Caco-2 (cell line): ENCODE measurements at regions not wholly inside any gene's neighbourhood (a gene's known extent, or its start where the extent isn't known, plus 50 kb on each side); places are given as distances from the start of the nearest gene placed in this dataset.

Source experiments
- BruUV-seq: library from RNA; stranded (reverse); fragments of 400-500 nt; replicated peaks from 2 replicates; lab custom pipeline; 2021; lab: Mats Ljungman, UMichigan
- CTCF ChIA-PET: fragments of 300-600 bp; sonication (Branson Sonifier 250); formaldehyde crosslinking; loops from one replicate; lab custom pipeline; 2022; ENCODE audit warnings: antibody characterized with exemption; lab: Charles Lee
- POLR2A ChIA-PET: fragments of 300-600 bp; sonication (Branson Sonifier 250); formaldehyde crosslinking; loops from one replicate; lab custom pipeline; 2022; ENCODE audit warnings: antibody characterized with exemption; lab: Charles Lee
- DNase-seq, 2 experiments: peaks; one replicate each; pipeline versions ENCODE4 v3.0.0 to v3.0.0-alpha.2; 2020 to 2022
- H3K27me3 ChIP-seq: replicated peaks from 2 replicates; pipeline ENCODE4 v1.6.0; 2011; ENCODE audit warnings: low read length; ENCODE audit not compliant: control insufficient read depth, insufficient read depth
- H3K36me3 ChIP-seq: 2 replicates; pipeline ENCODE4 v1.5.1; 2011; ENCODE audit warnings: low read length; ENCODE audit not compliant: control insufficient read depth, insufficient read depth
- H3K4me1 ChIP-seq: fragments of 250-450 bp; sonication (Bioruptor Pico); 2 replicates; pipeline ENCODE4 v1.5.1; 2020; ENCODE audit warnings: mild to moderate bottlenecking
- H3K4me3 ChIP-seq: 2 replicates; pipeline ENCODE4 v1.5.1; 2011; ENCODE audit warnings: low read depth, mild to moderate bottlenecking, control low read depth, low read length
- H3K9me3 ChIP-seq: fragments of 250-450 bp; sonication (Bioruptor Pico); 2 replicates; pipeline ENCODE4 v1.5.1; 2020; ENCODE audit warnings: mild to moderate bottlenecking, moderate library complexity
- H3K27ac Mint-ChIP-seq: one replicate; pipeline ENCODE4 v1.8.0; 2022; ENCODE audit warnings: mixed read lengths; ENCODE audit not compliant: unreplicated experiment
- H3K27me3 Mint-ChIP-seq: one replicate; pipeline ENCODE4 v1.8.0; 2022; ENCODE audit warnings: mixed read lengths; ENCODE audit not compliant: insufficient read depth, unreplicated experiment
- H3K36me3 Mint-ChIP-seq: one replicate; pipeline ENCODE4 v1.8.0; 2022; ENCODE audit warnings: mild to moderate bottlenecking, mixed read lengths; ENCODE audit not compliant: insufficient read depth, unreplicated experiment
- H3K4me1 Mint-ChIP-seq: one replicate; pipeline ENCODE4 v1.8.0; 2022; ENCODE audit warnings: low read depth, mixed read lengths; ENCODE audit not compliant: unreplicated experiment
- H3K4me3 Mint-ChIP-seq: one replicate; pipeline ENCODE4 v1.8.0; 2022; ENCODE audit warnings: mild to moderate bottlenecking, moderate library complexity, mixed read lengths; ENCODE audit not compliant: unreplicated experiment
- H3K9me3 Mint-ChIP-seq: one replicate; pipeline ENCODE4 v1.8.0; 2022; ENCODE audit warnings: mixed read lengths; ENCODE audit not compliant: unreplicated experiment
- intact Hi-C: fragments of 100-400 bp; cut with micrococcal nuclease; formaldehyde crosslinking; loops from one replicate; pipeline ENCODE4 v1.10.0; 2022; ENCODE audit not compliant: unreplicated experiment
- TF ChIP-seq, protein P1 (sequence below), 2 experiments: fragments of 200-600 bp in 1 of 2; IDR thresholded peaks; 1 replicate in 1 of 2; 2 replicates in 1 of 2; pipeline versions ENCODE4 v1.5.1 to v1.8.0; 2011 to 2022; ENCODE audit warnings: antibody characterized with exemption in 1 of 2, control low read depth in 1 of 2, inconsistent platforms in 1 of 2, low read depth in 1 of 2, low read length in 1 of 2, mild to moderate bottlenecking in 1 of 2, moderate library complexity in 1 of 2; ENCODE audit not compliant: insufficient read depth in 1 of 2, severe bottlenecking in 1 of 2, unreplicated experiment in 1 of 2

DNA sequence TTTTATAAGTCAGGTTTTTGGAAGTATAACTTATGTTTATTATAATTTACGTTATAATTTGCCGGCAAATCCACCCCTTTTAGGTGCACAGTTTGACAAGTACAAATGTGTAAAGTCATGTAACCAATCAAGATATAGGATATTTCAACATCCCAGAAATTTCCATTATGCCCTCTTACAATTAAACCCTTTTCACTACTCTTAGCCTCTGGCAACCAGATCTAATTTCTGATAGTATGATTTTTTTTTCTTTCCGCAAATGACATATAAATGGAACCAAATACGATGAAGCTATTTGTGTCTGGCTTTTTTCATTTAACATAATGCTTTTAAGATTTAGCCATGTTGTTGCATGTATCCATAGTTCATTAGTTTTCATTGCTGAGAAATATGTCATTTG is 69.5 kb upstream of the HTATIP2 start:
- intact Hi-C loops: no loop called here

DNA sequence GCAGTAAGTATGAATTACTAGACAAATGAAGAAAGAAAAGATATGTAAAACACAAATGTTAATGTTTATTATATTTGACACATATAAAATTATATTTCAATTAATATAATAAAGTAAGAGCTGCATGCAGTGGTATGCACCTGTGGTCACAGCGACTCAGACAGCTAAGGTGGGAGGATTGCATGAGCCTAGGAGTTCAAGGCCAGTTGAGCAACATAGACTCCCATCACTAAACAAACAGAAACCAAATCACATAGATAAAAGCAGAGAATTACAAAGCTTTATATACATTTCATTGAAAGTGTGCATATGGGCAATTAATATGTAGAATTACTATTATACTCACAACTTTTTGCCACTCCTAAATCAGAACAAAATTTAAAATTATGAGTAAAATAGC is 70.0 kb upstream of the HTATIP2 start:
- BruUV-seq: no TSS peak
- no peak overlapping the region for H3K4me3 Mint-ChIP-seq
- TF ChIP-seq, protein P1, sequence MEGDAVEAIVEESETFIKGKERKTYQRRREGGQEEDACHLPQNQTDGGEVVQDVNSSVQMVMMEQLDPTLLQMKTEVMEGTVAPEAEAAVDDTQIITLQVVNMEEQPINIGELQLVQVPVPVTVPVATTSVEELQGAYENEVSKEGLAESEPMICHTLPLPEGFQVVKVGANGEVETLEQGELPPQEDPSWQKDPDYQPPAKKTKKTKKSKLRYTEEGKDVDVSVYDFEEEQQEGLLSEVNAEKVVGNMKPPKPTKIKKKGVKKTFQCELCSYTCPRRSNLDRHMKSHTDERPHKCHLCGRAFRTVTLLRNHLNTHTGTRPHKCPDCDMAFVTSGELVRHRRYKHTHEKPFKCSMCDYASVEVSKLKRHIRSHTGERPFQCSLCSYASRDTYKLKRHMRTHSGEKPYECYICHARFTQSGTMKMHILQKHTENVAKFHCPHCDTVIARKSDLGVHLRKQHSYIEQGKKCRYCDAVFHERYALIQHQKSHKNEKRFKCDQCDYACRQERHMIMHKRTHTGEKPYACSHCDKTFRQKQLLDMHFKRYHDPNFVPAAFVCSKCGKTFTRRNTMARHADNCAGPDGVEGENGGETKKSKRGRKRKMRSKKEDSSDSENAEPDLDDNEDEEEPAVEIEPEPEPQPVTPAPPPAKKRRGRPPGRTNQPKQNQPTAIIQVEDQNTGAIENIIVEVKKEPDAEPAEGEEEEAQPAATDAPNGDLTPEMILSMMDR (IDR thresholded peaks at IDR 0.05; ENCODE audit: insufficient read depth in 1 of 2, low read depth in 1 of 2, low read length in 1 of 2, severe bottlenecking in 1 of 2, unreplicated experiment in 1 of 2): no peak
- no peaks in the 10 kb centered on the region for H3K27me3 ChIP-seq
- peaks cover 11% of the 10 kb centered on the region for H3K27me3 Mint-ChIP-seq
- intact Hi-C loops: no loop called here
- no peaks in the 10 kb centered on the region for H3K9me3 ChIP-seq
- POLR2A ChIA-PET: no interaction called here
- H3K4me1 Mint-ChIP-seq: no peaks in the 10 kb centered on the region
- no peaks in the 10 kb centered on the region for H3K36me3 Mint-ChIP-seq
- H3K36me3 ChIP-seq: no peaks in the 10 kb centered on the region
- no peaks in the 10 kb centered on the region for H3K4me1 ChIP-seq
- no peak for DNase-seq
- no peaks in the 10 kb centered on the region for H3K9me3 Mint-ChIP-seq
- no peak overlapping the region for H3K4me3 ChIP-seq
- CTCF ChIA-PET: interaction anchor here (1.3 kb wide), 1 partner anchor 62 kb away, joined by 3 read pairs; no protein-coding TSS in a partner anchor
- H3K27ac Mint-ChIP-seq: no peak overlapping the region

More for the DNA sequence above, 69.5 kb upstream of the HTATIP2 start:
- CTCF ChIA-PET: no interaction called here
- DNase-seq: no peak
- BruUV-seq: no TSS peak
- Histone ChIP-seq H3K36me3 (no peaks in the 10 kb centered on the region), H3K9me3 (no peaks in the 10 kb centered on the region), H3K4me3 (no peak overlapping the region), H3K4me1 (no peaks in the 10 kb centered on the region), H3K27me3 (no peaks in the 10 kb centered on the region)
- Mint-ChIP-seq H3K27me3 (peaks cover 8% of the 10 kb centered on the region), H3K27ac (no peak overlapping the region), H3K4me1 (no peaks in the 10 kb centered on the region), H3K36me3 (no peaks in the 10 kb centered on the region), H3K4me3 (no peak overlapping the region), H3K9me3 (no peaks in the 10 kb centered on the region)
- POLR2A ChIA-PET: interaction anchor here (0.6 kb wide), 2 partner anchors 37 to 103 kb away, joined by 3 read pairs; no protein-coding TSS in a partner anchor
- TF ChIP-seq, protein P1 (IDR thresholded peaks at IDR 0.05; ENCODE audit: insufficient read depth in 1 of 2, low read depth in 1 of 2, low read length in 1 of 2, severe bottlenecking in 1 of 2, unreplicated experiment in 1 of 2): no peak

DNA sequence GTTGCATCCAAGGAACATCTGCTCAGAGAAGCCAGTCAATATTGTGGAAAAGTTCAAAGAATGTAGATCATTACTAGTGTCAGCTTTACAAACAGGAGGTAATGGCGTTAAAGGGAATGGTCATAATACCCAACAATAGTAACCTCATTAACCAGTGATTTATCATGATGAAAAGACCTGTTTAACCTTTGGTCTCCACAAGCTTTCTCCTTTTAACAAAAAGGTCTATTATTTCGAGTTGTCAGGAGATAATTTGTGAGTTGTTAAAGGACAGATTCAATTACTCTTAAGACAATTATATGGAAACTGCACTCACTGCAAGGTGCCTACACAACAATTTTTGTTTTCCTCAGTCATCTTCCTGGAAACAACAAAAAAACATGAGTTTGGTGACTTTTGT is 73.8 kb upstream of the HTATIP2 start:
- DNase-seq: no peak
- H3K36me3 Mint-ChIP-seq: no peaks in the 10 kb centered on the region
- POLR2A ChIA-PET: no interaction called here
- H3K4me1 Mint-ChIP-seq: no peaks in the 10 kb centered on the region
- TF ChIP-seq, protein P1 (IDR thresholded peaks at IDR 0.05; ENCODE audit: insufficient read depth in 1 of 2, low read depth in 1 of 2, low read length in 1 of 2, severe bottlenecking in 1 of 2, unreplicated experiment in 1 of 2): no peak
- H3K4me3 Mint-ChIP-seq: no peak overlapping the region
- no peak overlapping the region for H3K4me3 ChIP-seq
- no peaks in the 10 kb centered on the region for H3K9me3 ChIP-seq
- H3K27ac Mint-ChIP-seq: no peak overlapping the region
- H3K9me3 Mint-ChIP-seq: no peaks in the 10 kb centered on the region
- no peaks in the 10 kb centered on the region for H3K36me3 ChIP-seq
- H3K27me3 ChIP-seq: no peaks in the 10 kb centered on the region
- intact Hi-C loops: no loop called here
- CTCF ChIA-PET: no interaction called here
- no TSS peak for BruUV-seq
- no peaks in the 10 kb centered on the region for H3K4me1 ChIP-seq
- peaks cover 19% of the 10 kb centered on the region for H3K27me3 Mint-ChIP-seq
